H1 (cell line): ENCODE measurements at regions not wholly inside any gene's neighbourhood (a gene's known extent, or its start where the extent isn't known, plus 50 kb on each side); places are given as distances from the start of the nearest gene placed in this dataset.

Experiments used
- EGR1 ChIP-seq: IDR thresholded peaks from 2 replicates; pipeline ENCODE4 v1.6.1; 2011; ENCODE audit warnings: low read depth, low read length, borderline replicate concordance
- MAFK ChIP-seq: IDR thresholded peaks from 2 replicates; pipeline ENCODE4 v1.6.1; 2012; ENCODE audit warnings: low read depth, mild to moderate bottlenecking, improper control_type of control experiment, low read length
- MAX ChIP-seq: IDR thresholded peaks from 2 replicates; pipeline ENCODE4 v1.6.1; 2012; ENCODE audit warnings: inconsistent platforms

- no peak for TF ChIP-seq MAX
- no peak for TF ChIP-seq EGR1
- no peak for TF ChIP-seq MAFK
Measured at GRCh38 chr5:38105801-38106200, 152.6 kb upstream of the EGFLAM start (continued).
